Stimulated activated CD4-positive, alpha-beta T cell treated with anti-CD3 and anti-CD28 coated beads, Interleukin-4, amount 100 ng/mL, for 24 hours (primary cell): ENCODE measurements at regions not wholly inside any gene's neighbourhood (a gene's known extent, or its start where the extent isn't known, plus 50 kb on each side); places are given as distances from the start of the nearest gene placed in this dataset.

Experiments used
- DNase-seq: peaks from one replicate; pipeline ENCODE4 v3.0.0-alpha.2; 2020

- no peak for DNase-seq
Measured at GRCh38 chr20:52921340-52921739, 50.8 kb upstream of the TSHZ2 start.

- no peak for DNase-seq
Measured at GRCh38 chr20:52918311-52918710, 53.8 kb upstream of the TSHZ2 start.

GRCh38 chr20:52915564-52915963, 56.6 kb upstream of the TSHZ2 start:
- no peak for DNase-seq

GRCh38 chr20:52914870-52915269, 57.3 kb upstream of the TSHZ2 start:
- no peak for DNase-seq

GRCh38 chr20:52913650-52914387, 58.3 kb upstream of the TSHZ2 start:
- no peak for DNase-seq

GRCh38 chr20:52905241-52905994, 66.7 kb upstream of the TSHZ2 start:
- DNase-seq, result no peak

- no peak for DNase-seq
Measured at GRCh38 chr20:52904837-52905236, 67.3 kb upstream of the TSHZ2 start.

- DNase-seq, result no peak
Measured at GRCh38 chr20:52899041-52899608, 73.0 kb upstream of the TSHZ2 start.

- DNase-seq, result no peak
Measured at GRCh38 chr20:52896348-52896747, 75.8 kb upstream of the TSHZ2 start.

GRCh38 chr20:52895701-52896100, 76.5 kb upstream of the TSHZ2 start:
- DNase-seq, result no peak

- no peak for DNase-seq
Measured at GRCh38 chr20:52895235-52895634, 76.9 kb upstream of the TSHZ2 start.

- DNase-seq, result no peak
Measured at GRCh38 chr20:52893498-52893897, 78.7 kb upstream of the TSHZ2 start.

GRCh38 chr20:52892023-52892422, 80.1 kb upstream of the TSHZ2 start:
- no peak for DNase-seq

- DNase-seq, result no peak
Measured at GRCh38 chr20:52890130-52890529, 82.0 kb upstream of the TSHZ2 start.

GRCh38 chr20:52889225-52889624, 82.9 kb upstream of the TSHZ2 start:
- DNase-seq, result no peak

- no peak for DNase-seq
Measured at GRCh38 chr20:52888096-52888495, 84.1 kb upstream of the TSHZ2 start.

GRCh38 chr20:52880997-52881396, 91.2 kb upstream of the TSHZ2 start:
- no peak for DNase-seq

GRCh38 chr20:52880259-52880658, 91.9 kb upstream of the TSHZ2 start:
- DNase-seq, result no peak

- DNase-seq, result no peak
Measured at GRCh38 chr20:52874241-52874640, 97.9 kb upstream of the TSHZ2 start.

GRCh38 chr20:52869698-52870501, 102.3 kb upstream of the TSHZ2 start:
- DNase-seq, result no peak

- DNase-seq, result no peak
Measured at GRCh38 chr20:52869276-52869675, 102.9 kb upstream of the TSHZ2 start.

- no peak for DNase-seq
Measured at GRCh38 chr20:52867305-52867704, 104.9 kb upstream of the TSHZ2 start.

GRCh38 chr20:52864916-52865605, 107.1 kb upstream of the TSHZ2 start:
- no peak for DNase-seq
